Rectal smooth muscle tissue (tissue), 1 donor: ENCODE measurements at regions not wholly inside any gene's neighbourhood (a gene's known extent, or its start where the extent isn't known, plus 50 kb on each side); places are given as distances from the start of the nearest gene placed in this dataset.

Experiments
- H3K27ac ChIP-seq: one replicate; pipeline ENCODE4 v1.7.0; 2013; ENCODE audit warnings: low read depth, low read length, inconsistent platforms
- H3K27me3 ChIP-seq: one replicate; pipeline ENCODE4 v1.7.0; 2013; ENCODE audit warnings: low read length; ENCODE audit not compliant: control insufficient read depth, insufficient read depth
- H3K36me3 ChIP-seq: one replicate; pipeline ENCODE4 v1.7.0; 2013; ENCODE audit warnings: low read length; ENCODE audit not compliant: control insufficient read depth, insufficient read depth
- H3K4me1 ChIP-seq: one replicate; pipeline ENCODE4 v1.7.0; 2013; ENCODE audit warnings: low read length; ENCODE audit not compliant: control insufficient read depth, insufficient read depth
- H3K4me3 ChIP-seq: one replicate; pipeline ENCODE4 v1.7.0; 2013; ENCODE audit warnings: low read length
- H3K9ac ChIP-seq: one replicate; pipeline ENCODE4 v1.7.0; 2013; ENCODE audit warnings: low read length

GRCh38 chr3:147740928-147741327, 331.8 kb downstream of the ZIC1 start:
- H3K27me3 ChIP-seq, result no peaks in the 10 kb centered on the region

GRCh38 chr3:147744967-147745366, 335.8 kb downstream of the ZIC1 start:
- no peaks in the 10 kb centered on the region for H3K36me3 ChIP-seq
- H3K27me3 ChIP-seq, result no peaks in the 10 kb centered on the region
- no peaks in the 10 kb centered on the region for H3K4me1 ChIP-seq
- no peak overlapping the region for H3K27ac ChIP-seq
- no peak overlapping the region for H3K4me3 ChIP-seq
- no peak overlapping the region for H3K9ac ChIP-seq

More at GRCh38 chr3:147740928-147741327, 331.8 kb downstream of the ZIC1 start:
- Histone ChIP-seq H3K4me1 (no peaks in the 10 kb centered on the region), H3K36me3 (no peaks in the 10 kb centered on the region), H3K9ac (no peak overlapping the region), H3K27ac (no peak overlapping the region), H3K4me3 (no peak overlapping the region)

- peak overlapping the region; percentile 58 for H3K27ac ChIP-seq
- peaks cover 36% of the 10 kb centered on the region for H3K4me1 ChIP-seq
- H3K36me3 ChIP-seq, result no peaks in the 10 kb centered on the region
- no peak overlapping the region for H3K4me3 ChIP-seq
- no peak overlapping the region for H3K9ac ChIP-seq
- H3K27me3 ChIP-seq, result no peaks in the 10 kb centered on the region
These were observed 346.1 kb downstream of the ZIC1 start for GRCh38 chr3:147755310-147755709.

- no peak overlapping the region for H3K9ac ChIP-seq
- H3K4me3 ChIP-seq, result no peak overlapping the region
- peak overlapping the region; percentile 83 for H3K27ac ChIP-seq
- no peaks in the 10 kb centered on the region for H3K27me3 ChIP-seq
- no peaks in the 10 kb centered on the region for H3K36me3 ChIP-seq
- peaks cover 41% of the 10 kb centered on the region for H3K4me1 ChIP-seq
These were observed 347.3 kb downstream of the ZIC1 start for GRCh38 chr3:147756476-147756875.

GRCh38 chr3:147757866-147758265, 348.7 kb downstream of the ZIC1 start:
- Histone ChIP-seq H3K4me1 (peaks cover 41% of the 10 kb centered on the region), H3K36me3 (no peaks in the 10 kb centered on the region), H3K4me3 (no peak overlapping the region), H3K27ac (peak overlapping the region; percentile 64), H3K9ac (no peak overlapping the region), H3K27me3 (no peaks in the 10 kb centered on the region)

- Histone ChIP-seq H3K27ac (peak overlapping the region; percentile 64), H3K36me3 (no peaks in the 10 kb centered on the region), H3K27me3 (no peaks in the 10 kb centered on the region), H3K4me3 (no peak overlapping the region), H3K4me1 (peaks cover 41% of the 10 kb centered on the region), H3K9ac (no peak overlapping the region)
These were observed 349.6 kb downstream of the ZIC1 start for GRCh38 chr3:147758771-147759170.

GRCh38 chr3:147760085-147760484, 350.9 kb downstream of the ZIC1 start:
- Histone ChIP-seq H3K4me3 (no peak overlapping the region), H3K36me3 (no peaks in the 10 kb centered on the region), H3K9ac (no peak overlapping the region), H3K27me3 (no peaks in the 10 kb centered on the region), H3K27ac (peak overlapping the region; percentile 64), H3K4me1 (peaks cover 41% of the 10 kb centered on the region)

- H3K27ac ChIP-seq, result peak overlapping the region; percentile 45
- no peaks in the 10 kb centered on the region for H3K27me3 ChIP-seq
- no peak overlapping the region for H3K9ac ChIP-seq
- H3K36me3 ChIP-seq, result no peaks in the 10 kb centered on the region
- H3K4me1 ChIP-seq, result peaks cover 37% of the 10 kb centered on the region
- no peak overlapping the region for H3K4me3 ChIP-seq
These were observed 351.8 kb downstream of the ZIC1 start for GRCh38 chr3:147760941-147761340.

GRCh38 chr3:147773116-147773630, 364.0 kb downstream of the ZIC1 start:
- Histone ChIP-seq H3K36me3 (no peaks in the 10 kb centered on the region), H3K4me1 (peaks cover 2% of the 10 kb centered on the region), H3K4me3 (no peak overlapping the region), H3K27ac (no peak overlapping the region), H3K27me3 (no peaks in the 10 kb centered on the region), H3K9ac (no peak overlapping the region)

- Histone ChIP-seq H3K36me3 (no peaks in the 10 kb centered on the region), H3K4me3 (no peak overlapping the region), H3K27ac (no peak overlapping the region), H3K27me3 (no peaks in the 10 kb centered on the region), H3K9ac (no peak overlapping the region), H3K4me1 (peaks cover 2% of the 10 kb centered on the region)
These were observed 366.2 kb downstream of the ZIC1 start for GRCh38 chr3:147775411-147775810.

GRCh38 chr3:147775816-147776530, 366.8 kb downstream of the ZIC1 start:
- H3K9ac ChIP-seq, result no peak overlapping the region
- no peaks in the 10 kb centered on the region for H3K27me3 ChIP-seq
- no peaks in the 10 kb centered on the region for H3K36me3 ChIP-seq
- H3K4me3 ChIP-seq, result no peak overlapping the region
- peaks cover 2% of the 10 kb centered on the region for H3K4me1 ChIP-seq
- no peak overlapping the region for H3K27ac ChIP-seq

GRCh38 chr3:147793841-147794240, 384.7 kb downstream of the ZIC1 start:
- Histone ChIP-seq H3K4me3 (no peak overlapping the region), H3K27ac (no peak overlapping the region), H3K36me3 (no peaks in the 10 kb centered on the region), H3K4me1 (no peaks in the 10 kb centered on the region), H3K9ac (no peak overlapping the region), H3K27me3 (no peaks in the 10 kb centered on the region)

- no peaks in the 10 kb centered on the region for H3K27me3 ChIP-seq
- H3K36me3 ChIP-seq, result no peaks in the 10 kb centered on the region
- no peak overlapping the region for H3K27ac ChIP-seq
- no peak overlapping the region for H3K9ac ChIP-seq
- H3K4me3 ChIP-seq, result no peak overlapping the region
- no peaks in the 10 kb centered on the region for H3K4me1 ChIP-seq
These were observed 385.4 kb downstream of the ZIC1 start for GRCh38 chr3:147794596-147794995.
